GM19035 (cell line): ENCODE measurements at regions not wholly inside any gene's neighbourhood (a gene's known extent, or its start where the extent isn't known, plus 50 kb on each side); places are given as distances from the start of the nearest gene placed in this dataset.
A peak's percentile ranks its signal among the peaks of the same experiment; 100 is the strongest.

Source experiments
- ATAC-seq: cut with Tn5 transposase; IDR thresholded peaks from one replicate; pipeline ENCODE4 v1.9.1; 2021; ENCODE audit not compliant: unreplicated experiment

DNA sequence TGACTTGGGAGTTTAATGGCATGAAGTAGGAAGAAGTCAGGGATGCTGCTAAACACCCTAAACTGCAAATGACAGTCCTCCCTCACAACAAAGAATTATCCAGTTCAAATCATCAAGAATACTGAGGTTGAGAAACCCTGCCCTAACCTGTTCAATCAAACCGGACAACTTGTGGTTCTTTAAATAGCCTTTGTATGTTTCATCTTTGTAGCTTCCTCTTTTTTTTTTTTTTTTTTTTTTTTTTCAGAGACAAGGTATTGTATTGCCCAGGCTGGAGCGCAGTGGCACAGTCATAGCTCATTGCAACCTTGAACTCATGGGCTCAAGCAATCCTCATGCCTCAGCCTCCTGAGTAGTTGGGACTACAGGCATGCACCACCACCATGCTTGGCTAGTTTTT, 52.5 kb upstream of the TTC29 start:
- no peak for ATAC-seq

GRCh38 chr4:147003956-147004809, 58.5 kb upstream of the TTC29 start:
- ATAC-seq: no peak

DNA sequence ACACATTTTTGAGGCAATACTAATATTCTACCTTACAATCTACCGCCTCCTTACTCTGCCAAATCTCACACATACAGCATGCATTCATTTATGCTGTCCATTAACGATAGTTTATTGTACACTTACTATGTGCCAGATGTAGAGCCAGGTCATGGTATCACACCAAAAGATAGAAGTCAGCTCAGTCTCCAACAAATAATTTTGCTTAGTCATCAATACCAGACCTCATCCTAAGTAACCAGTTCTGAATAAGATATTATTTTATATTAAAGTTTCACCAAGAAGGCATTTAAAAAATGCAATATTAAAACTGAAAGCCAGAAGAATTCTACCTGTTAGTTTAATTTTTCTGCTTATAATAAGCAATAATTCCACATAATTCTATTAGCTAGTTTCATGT, 60.6 kb upstream of the TTC29 start:
- ATAC-seq: no peak

- no peak for ATAC-seq
Observed at GRCh38 chr4:147009875-147010274, 64.2 kb upstream of the TTC29 start.

DNA sequence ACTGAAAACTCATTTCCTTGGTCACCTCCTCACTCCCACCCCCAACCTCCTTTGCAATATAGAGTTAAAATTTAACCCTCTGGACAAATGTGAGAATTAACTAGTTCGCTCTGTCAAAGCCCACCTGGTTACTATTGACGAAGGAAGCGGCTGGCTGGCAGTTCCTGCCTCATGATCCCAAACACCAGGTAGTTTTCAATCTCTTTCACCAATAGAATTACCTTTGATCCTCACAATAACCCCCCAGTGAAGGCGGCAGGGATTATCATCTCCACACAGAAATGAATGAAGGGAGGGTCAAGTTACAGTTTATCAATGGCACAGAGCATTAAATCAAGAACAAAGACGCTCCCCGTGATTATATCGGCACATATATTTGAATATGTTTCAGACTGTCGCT, 65.7 kb upstream of the TTC29 start:
- ATAC-seq: no peak

DNA sequence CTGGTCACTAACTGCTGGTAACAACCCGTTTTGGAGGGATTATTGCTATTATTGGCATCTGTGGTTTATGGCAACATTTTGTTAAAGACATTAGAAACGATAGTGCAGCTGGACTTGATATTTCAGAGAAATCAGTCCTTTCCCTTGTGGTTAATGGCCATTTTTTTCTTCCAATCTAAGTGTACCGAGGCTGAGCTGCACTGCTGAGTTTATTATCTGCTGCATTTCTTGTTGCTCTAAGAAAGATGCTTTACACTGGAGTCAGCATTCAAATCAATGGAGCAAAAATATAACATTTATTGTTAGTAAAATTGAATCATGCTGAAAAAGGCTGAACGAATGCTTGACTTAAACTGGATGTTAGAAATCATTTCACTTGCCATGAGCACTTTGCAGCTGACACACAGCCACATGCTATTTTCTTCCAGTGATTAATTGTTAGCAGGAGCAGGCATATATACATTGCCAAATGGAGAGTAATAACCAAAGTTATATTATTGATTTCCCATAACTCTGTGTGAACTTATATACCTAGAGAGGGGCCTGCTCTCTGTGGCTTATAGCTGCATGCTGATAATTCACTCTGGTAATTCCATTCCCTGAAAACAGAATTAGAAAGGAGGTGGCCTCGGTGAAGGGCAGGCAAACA, 66.5 kb upstream of the TTC29 start:
- no peak for ATAC-seq

GRCh38 chr4:147014946-147015345, 69.3 kb upstream of the TTC29 start:
- no peak for ATAC-seq

DNA sequence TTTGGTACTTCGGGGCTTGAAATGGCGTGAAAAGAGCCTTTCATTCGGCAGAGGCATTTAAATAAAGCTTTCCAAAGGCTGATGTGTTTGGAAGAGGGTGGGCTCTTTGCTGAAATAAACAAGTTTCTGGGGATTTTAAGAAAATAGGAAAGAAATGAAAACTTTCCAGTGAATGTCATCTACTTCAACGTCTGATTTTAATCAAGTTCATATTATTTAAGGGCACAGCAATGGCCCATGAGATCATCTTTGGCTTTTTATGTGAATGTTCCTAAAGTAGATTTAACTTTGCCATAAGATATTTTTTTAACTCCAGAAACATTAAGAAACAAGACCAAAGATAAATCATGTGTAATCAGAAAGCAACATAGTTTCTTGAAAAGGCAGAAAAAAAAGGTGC, 69.8 kb upstream of the TTC29 start:
- no peak for ATAC-seq

DNA sequence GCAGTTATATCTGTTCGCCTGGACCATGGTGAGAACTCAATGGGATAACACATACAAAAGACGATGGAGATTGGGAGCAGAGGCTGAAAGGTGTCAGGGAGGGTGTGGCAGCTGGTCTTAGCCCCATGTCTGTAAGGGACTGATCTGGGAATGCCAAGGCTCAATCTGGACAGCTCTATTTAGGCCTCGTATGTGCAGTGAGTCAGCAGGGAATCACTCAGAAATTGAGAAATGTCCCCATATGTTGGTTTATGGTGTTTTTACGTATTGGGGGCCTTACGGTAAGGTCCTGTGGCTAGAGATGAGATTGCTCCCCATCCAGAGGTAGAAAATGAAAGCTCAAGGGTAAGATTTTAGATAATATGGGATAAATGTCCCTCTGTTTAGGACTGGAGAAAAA, 71.4 kb upstream of the TTC29 start:
- no peak for ATAC-seq

- peak; percentile 87 for ATAC-seq
Observed at GRCh38 chr4:147019091-147019490, 73.4 kb upstream of the TTC29 start.

DNA sequence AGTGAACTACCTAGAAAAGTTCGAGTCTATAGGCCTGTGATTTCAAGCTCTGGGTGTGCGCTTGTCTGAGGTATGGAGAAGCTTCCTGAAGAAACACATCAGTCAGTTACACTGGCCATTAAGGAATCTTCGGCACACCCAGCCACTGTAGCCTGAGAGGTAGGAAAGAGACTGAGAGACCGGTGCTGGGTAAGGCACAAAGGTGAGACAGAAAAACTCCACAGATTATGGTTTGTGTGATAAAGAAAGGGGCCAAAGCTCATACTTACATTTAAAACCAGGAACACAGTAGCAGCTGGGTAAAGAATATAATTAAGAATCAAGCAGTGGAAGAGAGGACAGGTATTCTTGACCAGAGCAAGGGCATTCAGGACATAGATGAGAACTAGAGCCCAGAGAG, 74.8 kb upstream of the TTC29 start:
- ATAC-seq: no peak

DNA sequence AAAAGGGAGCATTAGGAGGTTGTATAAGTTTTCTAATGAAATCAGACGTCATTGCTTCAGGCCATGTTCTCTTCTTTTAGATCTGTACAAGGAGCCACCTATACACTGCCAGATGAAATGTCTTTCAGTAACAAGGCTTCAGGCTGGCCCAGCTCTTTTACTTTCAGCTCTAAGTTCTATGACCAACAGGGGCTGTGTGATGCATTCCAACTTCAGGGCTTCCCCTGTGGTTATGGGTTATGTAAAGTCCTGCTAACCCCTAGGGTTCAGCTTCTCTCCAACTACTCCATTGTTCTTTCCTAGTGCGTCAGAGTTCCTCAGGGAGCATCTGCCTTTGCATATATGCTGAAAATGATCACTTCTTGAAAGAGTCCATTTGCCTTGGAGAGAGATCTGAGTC, 79.4 kb upstream of the TTC29 start:
- no peak for ATAC-seq

GRCh38 chr4:147029296-147029695, 83.6 kb upstream of the TTC29 start:
- no peak for ATAC-seq

DNA sequence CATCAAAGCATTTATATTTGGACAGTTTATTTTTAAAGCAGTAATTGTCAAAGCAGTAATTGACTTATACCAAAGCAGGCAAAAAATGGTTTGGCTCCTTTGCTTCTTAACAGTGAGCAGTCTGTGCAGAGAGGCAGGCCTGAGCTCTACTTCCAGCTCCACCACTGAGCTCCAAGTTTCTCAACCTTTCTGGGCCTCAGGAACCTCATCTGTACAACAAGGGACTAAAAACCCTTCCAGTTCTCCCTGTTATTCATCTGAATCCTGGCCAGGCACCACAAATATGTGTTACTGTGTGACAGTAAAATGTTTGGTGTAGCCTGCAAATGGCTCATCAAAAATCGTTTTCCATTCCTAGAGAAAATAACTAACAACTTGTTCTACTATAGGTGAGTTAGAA, 88.7 kb upstream of the TTC29 start:
- no peak for ATAC-seq

DNA sequence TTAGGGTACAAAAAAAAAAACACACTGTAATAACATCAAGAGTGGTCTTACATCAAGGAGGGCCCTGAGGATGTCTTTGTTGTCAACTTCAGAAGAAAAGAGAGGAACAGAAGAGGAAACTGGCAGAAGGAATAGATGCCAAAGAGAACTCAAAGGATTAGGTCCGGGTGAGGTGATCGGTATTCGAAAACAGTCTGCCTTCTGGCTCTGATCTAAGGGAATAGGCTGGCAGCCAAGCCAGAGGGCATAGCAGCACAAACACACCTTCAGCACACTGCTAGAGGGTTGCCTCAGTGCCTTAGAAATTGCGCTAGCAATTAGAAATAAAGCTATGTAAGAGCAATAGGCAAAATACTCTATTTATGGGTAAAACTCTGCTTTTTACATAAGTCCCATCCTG, 91.4 kb upstream of the TTC29 start:
- ATAC-seq: no peak

DNA sequence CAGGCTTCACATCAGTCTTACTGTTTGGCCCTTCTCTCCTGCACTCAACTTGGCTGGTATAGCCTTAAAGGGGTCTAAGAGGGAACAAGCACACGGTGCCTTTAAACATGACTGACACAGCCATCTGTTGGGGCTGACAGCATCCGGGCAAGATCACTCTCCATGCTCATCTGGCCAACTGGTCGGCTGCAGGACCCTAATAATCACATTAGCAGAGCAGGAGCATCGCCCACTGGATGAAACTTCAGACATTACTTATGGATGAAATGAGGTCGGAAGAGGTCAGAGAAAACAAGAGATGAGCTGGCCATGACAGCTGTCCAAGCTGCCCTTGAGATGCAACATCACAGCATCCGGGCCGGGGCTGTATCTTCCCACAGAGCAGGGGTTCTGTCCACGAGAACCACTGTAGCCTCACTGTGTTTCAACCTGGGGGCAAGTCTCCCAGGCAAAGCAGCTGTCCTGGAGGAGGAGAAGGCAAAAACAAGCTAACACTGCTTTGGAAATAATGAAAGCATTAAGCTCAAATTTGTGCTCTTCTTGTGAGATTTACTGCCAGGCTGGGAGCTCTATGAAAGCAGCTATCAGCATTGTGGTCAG, 94.4 kb upstream of the TTC29 start:
- ATAC-seq: no peak

- ATAC-seq: no peak
Observed at GRCh38 chr4:147040874-147041273, 95.2 kb upstream of the TTC29 start.

- no peak for ATAC-seq
Observed at GRCh38 chr4:147041376-147041775, 95.7 kb upstream of the TTC29 start.

GRCh38 chr4:147042046-147042445, 96.4 kb upstream of the TTC29 start:
- no peak for ATAC-seq

DNA sequence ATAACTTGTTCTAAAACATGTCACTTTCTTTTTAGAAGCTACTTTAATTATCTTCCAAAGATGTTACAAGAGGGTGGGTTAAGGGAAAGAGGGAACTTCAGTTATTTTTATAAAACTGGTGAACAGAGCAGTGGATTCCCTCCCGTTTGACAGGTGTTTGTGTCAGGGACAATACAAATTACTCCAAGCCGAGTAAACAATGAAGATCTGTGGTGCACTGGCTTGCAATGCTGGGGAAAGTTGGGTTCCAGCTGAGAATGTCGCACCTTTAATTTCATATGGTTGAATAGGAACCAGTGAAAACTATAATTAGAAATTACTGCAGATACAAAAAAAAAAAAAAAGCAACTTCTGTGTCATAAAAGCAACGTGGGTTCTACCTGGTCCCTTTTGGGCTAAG, 98.6 kb upstream of the TTC29 start:
- ATAC-seq: no peak

GRCh38 chr4:147049946-147050345, 104.3 kb upstream of the TTC29 start:
- no peak for ATAC-seq

DNA sequence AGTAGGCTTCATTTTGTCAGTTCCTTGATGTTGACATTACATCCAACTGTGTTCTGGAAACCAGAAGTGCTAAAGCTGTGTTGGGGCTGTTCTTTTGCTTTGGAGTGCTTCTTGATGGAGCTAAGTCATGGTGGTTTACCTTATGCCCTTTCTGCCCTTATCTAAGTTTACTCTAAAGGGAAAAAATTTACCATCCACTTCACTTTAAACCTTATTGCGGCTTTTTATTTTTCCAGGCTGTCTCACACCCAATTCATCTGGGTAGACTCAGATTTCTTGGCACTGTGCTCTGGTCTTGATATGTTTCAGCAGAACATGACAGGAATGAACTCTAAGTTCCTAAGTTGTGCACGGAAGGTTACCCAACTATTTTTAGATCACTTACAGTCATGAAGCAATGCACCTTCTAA, 104.7 kb upstream of the TTC29 start:
- no peak for ATAC-seq
